ENCODE measurements at regions not wholly inside any gene's neighbourhood (a gene's known extent, or its start where the extent isn't known, plus 50 kb on each side); places are given as distances from the start of the nearest gene placed in this dataset.

- H3K9me3 ChIP-seq (ENCODE audit: control insufficient read depth in 1 of 2, insufficient read depth in 1 of 2, low read depth in 1 of 2, low read length in 2 of 2): no peaks in the 10 kb centered on the region
- ChIA-PET CTCF (no interaction called here), RAD21 (ENCODE audit: low non-redundant PET in 1 of 2, low total read pairs in 2 of 2, uncharacterized antibody in 2 of 2, unreplicated experiment in 2 of 2) (no interaction called here), POLR2A (no interaction called here)
- no peaks in the 10 kb centered on the region for H3K4me1 ChIP-seq (ENCODE audit: control insufficient read depth in 1 of 2, insufficient read depth in 2 of 2, low read length in 2 of 2)
- H2AFZ ChIP-seq (ENCODE audit: low read depth, low read length, poor library complexity, severe bottlenecking): no peak overlapping the region
- intact Hi-C loops (cut with micrococcal nuclease): no loop called here
- H3K4me2 ChIP-seq (ENCODE audit: low read length): no peak overlapping the region
- no peaks in the 10 kb centered on the region for H3K36me3 ChIP-seq (ENCODE audit: control insufficient read depth in 1 of 2, insufficient read depth in 2 of 2, low read length in 2 of 2)
- no peaks in the 10 kb centered on the region for H3K27me3 ChIP-seq (ENCODE audit: insufficient read depth, low read length)
- no peaks in the 10 kb centered on the region for H4K20me1 ChIP-seq (ENCODE audit: insufficient read depth)
- no peak overlapping the region for H3K27ac ChIP-seq (ENCODE audit: low read depth, low read length)
- no peak for DNase-seq (ENCODE audit: low read depth, low spot score)
- no peaks in the 10 kb centered on the region for H3K79me2 ChIP-seq (ENCODE audit: insufficient read depth, low read length)
- BruUV-seq (replicated peaks): no TSS peak
- ATAC-seq: no peak
- H3K4me3 ChIP-seq (replicated peaks in 1 of 2; ENCODE audit: low read depth in 1 of 2, low read length in 2 of 2): no peak overlapping the region
- TF ChIP-seq CEBPB (IDR thresholded peaks at IDR 0.05; ENCODE audit: low read depth) (no peak), SRF (IDR thresholded peaks at IDR 0.05; ENCODE audit: low read depth) (no peak), ZFX (IDR thresholded peaks at IDR 0.05) (no peak), POLR2AphosphoS5 (IDR thresholded peaks at IDR 0.05; ENCODE audit: low read depth, low read length) (no peak), TCF7L2 (IDR thresholded peaks at IDR 0.05; ENCODE audit: borderline replicate concordance, extremely low read depth, insufficient read depth, insufficient read length) (no peak), ATF3 (IDR thresholded peaks at IDR 0.05) (no peak), ZBTB33 (IDR thresholded peaks at IDR 0.05; ENCODE audit: extremely low read depth, insufficient replicate concordance, low read length) (no peak), JUND (IDR thresholded peaks at IDR 0.05) (no peak), MAX (IDR thresholded peaks at IDR 0.05) (no peak), CBX3 (IDR thresholded peaks at IDR 0.05; ENCODE audit: low read depth) (no peak), SIN3A (IDR thresholded peaks at IDR 0.05; ENCODE audit: low read depth) (no peak), YY1 (IDR thresholded peaks at IDR 0.05; ENCODE audit: extremely low read depth, insufficient replicate concordance, low read depth, low read length) (no peak), REST (IDR thresholded peaks at IDR 0.05; ENCODE audit: low read depth) (no peak), CTCF (IDR thresholded peaks at IDR 0.05 in 2 of 3, conservative IDR thresholded peaks at IDR 0.05 in 1 of 3; ENCODE audit: borderline replicate concordance in 1 of 3, insufficient read depth in 1 of 3, low read depth in 2 of 3, low read length in 2 of 3) (no peak), EZH2 (IDR thresholded peaks at IDR 0.05) (no peak), ZNF274 (IDR thresholded peaks at IDR 0.05; ENCODE audit: low read depth, low read length) (no peak), EGR1 (IDR thresholded peaks at IDR 0.05; ENCODE audit: low read depth) (no peak)
- no peak overlapping the region for H3K9ac ChIP-seq (ENCODE audit: low read length)
- no peaks in the 10 kb centered on the region for H3K9me2 ChIP-seq (ENCODE audit: insufficient read depth)
Measured at GRCh38 chr5:67679184-67679841, 482.7 kb upstream of the CD180 start.
